Trophoblast cell (in vitro differentiated cells and primary cell): ENCODE measurements at regions not wholly inside any gene's neighbourhood (a gene's known extent, or its start where the extent isn't known, plus 50 kb on each side); places are given as distances from the start of the nearest gene placed in this dataset.
"Not testable (repeated sequence)": the region's sequence is repeated elsewhere in the genome, so short reads cannot be mapped to it uniquely, and the experiment has no call there.

Experiments used
- DNase-seq, 2 donors: peaks; one replicate each; pipeline ENCODE4 v3.0.0-alpha.2; 2016
- H2AFZ ChIP-seq: 2 replicates; pipeline ENCODE4 v1.6.1; 2013; ENCODE audit warnings: low read length, moderate library complexity, mild to moderate bottlenecking; ENCODE audit not compliant: insufficient read depth, poor library complexity
- H2AK5ac ChIP-seq: 2 replicates; pipeline ENCODE4 v1.6.1; 2013; ENCODE audit warnings: mild to moderate bottlenecking, low read length
- H2BK120ac ChIP-seq: 2 replicates; pipeline ENCODE4 v1.6.1; 2013; ENCODE audit warnings: low read length, mild to moderate bottlenecking, moderate library complexity; ENCODE audit not compliant: insufficient read depth, poor library complexity
- H2BK12ac ChIP-seq: 2 replicates; pipeline ENCODE4 v1.6.1; 2013; ENCODE audit warnings: mild to moderate bottlenecking, low read length, moderate library complexity
- H2BK5ac ChIP-seq: 2 replicates; pipeline ENCODE4 v1.6.1; 2013; ENCODE audit warnings: low read length, low read depth, moderate library complexity, mild to moderate bottlenecking; ENCODE audit not compliant: poor library complexity
- H3K14ac ChIP-seq: 2 replicates; pipeline ENCODE4 v1.6.1; 2013; ENCODE audit warnings: mild to moderate bottlenecking, low read length
- H3K18ac ChIP-seq: 2 replicates; pipeline ENCODE4 v1.6.1; 2013; ENCODE audit warnings: mild to moderate bottlenecking, low read length
- H3K23ac ChIP-seq: 2 replicates; pipeline ENCODE4 v1.6.1; 2013; ENCODE audit warnings: low read length
- H3K27ac ChIP-seq: 2 replicates; pipeline ENCODE4 v1.5.1; 2013; ENCODE audit warnings: low read depth, mild to moderate bottlenecking, inconsistent platforms, low read length, moderate library complexity
- H3K27me3 ChIP-seq: 2 replicates; pipeline ENCODE4 v1.6.1; 2013; ENCODE audit warnings: inconsistent platforms, mild to moderate bottlenecking, low read length, moderate library complexity; ENCODE audit not compliant: insufficient read depth
- H3K36me3 ChIP-seq, 2 experiments: 1 replicate in 1 of 2; 2 replicates in 1 of 2; pipeline ENCODE4 v1.6.1; 2013; ENCODE audit warnings: low read length in 2 of 2, mild to moderate bottlenecking in 2 of 2, moderate library complexity in 1 of 2; ENCODE audit not compliant: insufficient read depth in 2 of 2, control insufficient read depth in 1 of 2
- H3K4ac ChIP-seq: 2 replicates; pipeline ENCODE4 v1.6.1; 2013; ENCODE audit warnings: low read depth, mild to moderate bottlenecking, low read length, moderate library complexity
- H3K4me1 ChIP-seq, 2 experiments: 1 replicate in 1 of 2; 2 replicates in 1 of 2; pipeline ENCODE4 v1.6.1; 2013; ENCODE audit warnings: low read length in 2 of 2, mild to moderate bottlenecking in 2 of 2, moderate library complexity in 1 of 2; ENCODE audit not compliant: insufficient read depth in 2 of 2, control insufficient read depth in 1 of 2
- H3K4me2 ChIP-seq: 2 replicates; pipeline ENCODE4 v1.6.1; 2013; ENCODE audit warnings: inconsistent platforms, mild to moderate bottlenecking, low read length, moderate library complexity
- H3K4me3 ChIP-seq: 2 replicates; pipeline ENCODE4 v1.5.1; 2013; ENCODE audit warnings: mild to moderate bottlenecking, low read depth, low read length, inconsistent platforms
- H3K79me1 ChIP-seq: one replicate; pipeline ENCODE4 v1.6.1; 2013; ENCODE audit warnings: low read length
- H3K79me2 ChIP-seq: 2 replicates; pipeline ENCODE4 v1.6.1; 2013; ENCODE audit warnings: low read length, mild to moderate bottlenecking; ENCODE audit not compliant: control insufficient read depth, insufficient read depth, poor library complexity
- H3K9ac ChIP-seq: 2 replicates; pipeline ENCODE4 v1.6.1; 2013; ENCODE audit warnings: mild to moderate bottlenecking, low read length
- H3K9me3 ChIP-seq: 2 replicates; pipeline ENCODE4 v1.6.1; 2013; ENCODE audit warnings: low read depth, mild to moderate bottlenecking, control low read depth, inconsistent platforms, low read length; ENCODE audit not compliant: insufficient read depth
- H4K12ac ChIP-seq: 2 replicates; pipeline ENCODE4 v1.6.1; 2013; ENCODE audit warnings: low read depth, mild to moderate bottlenecking, low read length, moderate library complexity
- H4K8ac ChIP-seq: 2 replicates; pipeline ENCODE4 v1.6.1; 2013; ENCODE audit warnings: low read depth, mild to moderate bottlenecking, low read length, moderate library complexity
- H4K91ac ChIP-seq: one replicate; pipeline ENCODE4 v1.6.1; 2013; ENCODE audit warnings: low read depth, mild to moderate bottlenecking, low read length, moderate library complexity
- WGBS: extraction: QIAGEN DNeasy Blood & Tissue Kit; methylation state at CpG from one replicate; pipeline ENCODE4 v1.1.7; 2013; ENCODE audit warnings: missing lambda C conversion rate; ENCODE audit not compliant: insufficient read length, insufficient coverage; ENCODE audit errors: extremely low coverage; 5-methylcytosine and 5-hydroxymethylcytosine counted together

GRCh38 chr13:81874681-81875661 is 1534.0 kb upstream of the SPRY2 start:
- H2AFZ ChIP-seq = no peak overlapping the region
- H3K4me1 ChIP-seq = peaks cover 0 to 3% of the 10 kb centered on the region in 2 experiments
- no peak overlapping the region for H3K4me3 ChIP-seq
- H2BK12ac ChIP-seq = no peak overlapping the region
- no peak overlapping the region for H3K27ac ChIP-seq
- no peak overlapping the region for H2BK120ac ChIP-seq
- no peak overlapping the region for H2BK5ac ChIP-seq
- no peak overlapping the region for H4K8ac ChIP-seq
- no peak overlapping the region for H3K4ac ChIP-seq
- no peak overlapping the region for H3K18ac ChIP-seq
- no peaks in the 10 kb centered on the region for H3K79me2 ChIP-seq
- H4K12ac ChIP-seq = no peak overlapping the region
- no peaks in the 10 kb centered on the region for H3K36me3 ChIP-seq
- WGBS = no CpG with 5 or more reads among the region's 10 CpGs
- H3K9ac ChIP-seq = no peak overlapping the region
- no peaks in the 10 kb centered on the region for H3K79me1 ChIP-seq
- no peak overlapping the region for H3K14ac ChIP-seq
- H3K23ac ChIP-seq = no peak overlapping the region
- no peak overlapping the region for H4K91ac ChIP-seq
- no peaks in the 10 kb centered on the region for H3K9me3 ChIP-seq
- no peak for DNase-seq
- no peak overlapping the region for H3K4me2 ChIP-seq
- H3K27me3 ChIP-seq = no peaks in the 10 kb centered on the region
- H2AK5ac ChIP-seq = no peak overlapping the region

DNA sequence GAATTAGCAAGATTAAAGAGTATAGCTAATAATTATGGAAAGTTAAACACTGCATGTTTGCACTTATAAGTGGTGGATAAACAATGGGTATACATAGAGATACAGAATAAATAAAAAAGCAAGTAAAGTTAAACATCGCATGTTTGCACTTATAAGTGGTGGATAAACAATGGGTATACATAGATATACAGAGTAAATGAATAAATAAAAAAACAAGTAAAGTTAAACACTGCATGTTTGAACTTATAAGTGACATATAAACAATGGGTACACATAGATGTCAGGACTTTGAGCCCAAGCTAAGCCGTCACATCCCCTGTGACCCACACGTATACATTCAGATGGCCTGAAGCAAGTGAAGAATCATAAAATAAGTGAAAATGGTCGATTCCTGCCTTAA is 1533.3 kb upstream of the SPRY2 start:
- Histone ChIP-seq H4K8ac (no peak overlapping the region), H2BK5ac (no peak overlapping the region), H2AFZ (no peak overlapping the region), H3K27me3 (no peaks in the 10 kb centered on the region), H3K4ac (no peak overlapping the region), H4K12ac (no peak overlapping the region), H3K79me1 (no peaks in the 10 kb centered on the region), H3K4me1 (peaks cover 0 to 3% of the 10 kb centered on the region in 2 experiments), H3K27ac (no peak overlapping the region), H3K4me2 (no peak overlapping the region), H3K23ac (no peak overlapping the region), H3K36me3 (no peaks in the 10 kb centered on the region), H3K14ac (no peak overlapping the region), H2BK12ac (no peak overlapping the region), H3K4me3 (no peak overlapping the region), H3K18ac (no peak overlapping the region), H2AK5ac (no peak overlapping the region), H3K9me3 (no peaks in the 10 kb centered on the region), H3K79me2 (no peaks in the 10 kb centered on the region), H4K91ac (no peak overlapping the region), H3K9ac (no peak overlapping the region), H2BK120ac (no peak overlapping the region)
- WGBS = no CpG with 5 or more reads among the region's 4 CpGs
- DNase-seq = no peak

- H3K18ac ChIP-seq = no peak overlapping the region
These were observed 1531.7 kb upstream of the SPRY2 start for GRCh38 chr13:81872581-81872980.

DNA sequence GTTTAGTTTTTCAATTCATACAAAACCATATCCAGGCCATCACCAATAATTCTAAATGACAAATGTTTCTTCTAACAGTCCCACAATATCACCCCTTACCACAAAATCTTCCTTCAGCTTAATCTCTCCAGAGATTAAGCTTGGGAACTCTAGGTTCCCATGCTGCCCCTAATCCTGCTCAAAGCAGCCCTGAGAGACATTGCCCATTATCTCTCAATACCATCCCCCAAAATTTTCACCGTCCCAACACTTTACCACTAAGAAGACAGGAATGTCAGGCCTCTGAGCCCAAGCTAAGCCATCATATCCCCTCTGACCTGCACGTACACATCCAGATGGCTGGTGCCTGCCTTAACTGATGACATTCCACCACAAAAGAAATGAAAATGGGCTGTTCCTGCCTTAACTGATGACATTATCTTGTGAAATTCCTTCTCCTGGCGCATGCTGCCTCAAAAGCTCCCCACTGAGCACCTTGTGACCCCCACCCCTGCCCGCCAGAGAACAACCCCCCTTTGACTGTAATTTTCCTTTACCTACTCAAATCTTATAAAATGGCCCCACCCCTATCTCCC is 1530.9 kb upstream of the SPRY2 start:
- not testable (repeated sequence) for H3K4ac ChIP-seq, H3K9ac ChIP-seq, H3K36me3 ChIP-seq, H2BK5ac ChIP-seq, DNase-seq, H3K27ac ChIP-seq, H2AK5ac ChIP-seq, H2BK12ac ChIP-seq, H3K27me3 ChIP-seq, H2AFZ ChIP-seq, H3K9me3 ChIP-seq, H3K4me3 ChIP-seq, H3K79me1 ChIP-seq, H4K91ac ChIP-seq, H3K4me2 ChIP-seq, H4K8ac ChIP-seq, H3K79me2 ChIP-seq, H3K18ac ChIP-seq, H4K12ac ChIP-seq, H2BK120ac ChIP-seq, H3K14ac ChIP-seq, H3K23ac ChIP-seq, H3K4me1 ChIP-seq
- WGBS = no CpG with 5 or more reads among the region's 4 CpGs

More at GRCh38 chr13:81872581-81872980, 1531.7 kb upstream of the SPRY2 start:
- H3K4me1 ChIP-seq = peaks cover 0 to 3% of the 10 kb centered on the region in 2 experiments
- no peaks in the 10 kb centered on the region for H3K36me3 ChIP-seq
- no peaks in the 10 kb centered on the region for H3K27me3 ChIP-seq
- no peak overlapping the region for H4K12ac ChIP-seq
- H4K8ac ChIP-seq = no peak overlapping the region
- no peak for DNase-seq
- H4K91ac ChIP-seq = no peak overlapping the region
- H3K4me3 ChIP-seq = no peak overlapping the region
- no peak overlapping the region for H2BK12ac ChIP-seq
- H3K9ac ChIP-seq = no peak overlapping the region
- H2AK5ac ChIP-seq = no peak overlapping the region
- no peak overlapping the region for H2BK120ac ChIP-seq
- no CpG with 5 or more reads among the region's 3 CpGs for WGBS
- no peaks in the 10 kb centered on the region for H3K79me2 ChIP-seq
- no peaks in the 10 kb centered on the region for H3K79me1 ChIP-seq
- H3K4ac ChIP-seq = no peak overlapping the region
- no peak overlapping the region for H3K14ac ChIP-seq
- H2BK5ac ChIP-seq = no peak overlapping the region
- no peak overlapping the region for H3K27ac ChIP-seq
- H3K4me2 ChIP-seq = no peak overlapping the region
- no peak overlapping the region for H3K23ac ChIP-seq
- no peaks in the 10 kb centered on the region for H3K9me3 ChIP-seq
- no peak overlapping the region for H2AFZ ChIP-seq
